VCaP (cell line): ENCODE measurements at regions not wholly inside any gene's neighbourhood (a gene's known extent, or its start where the extent isn't known, plus 50 kb on each side); places are given as distances from the start of the nearest gene placed in this dataset.

ENCODE experiments used
- H3K27ac ChIP-seq: fragments of 450-650 bp; 2 replicates; pipeline ENCODE4 v1.5.1; 2017
- CTCF ChIP-seq: fragments of 450-650 bp; conservative IDR thresholded peaks from 2 replicates; pipeline ENCODE4 v1.5.1; 2017; ENCODE audit warnings: mild to moderate bottlenecking, moderate library complexity

GRCh38 chr14:104435147-104436046 lies 144.2 kb upstream of the C14orf180 start:
- TF ChIP-seq CTCF, result no peak
- H3K27ac ChIP-seq, result peak overlapping the region; percentile 62

- no peak for TF ChIP-seq CTCF
- peak overlapping the region; percentile 62 for H3K27ac ChIP-seq
Measured at GRCh38 chr14:104436047-104436591, 143.4 kb upstream of the C14orf180 start.

- H3K27ac ChIP-seq, result peak overlapping the region; percentile 62
Measured at GRCh38 chr14:104436741-104437701, 142.5 kb upstream of the C14orf180 start.

GRCh38 chr14:104437703-104438102 lies 141.9 kb upstream of the C14orf180 start:
- no peak for TF ChIP-seq CTCF
- no peak overlapping the region; the same call in 1 of the 2 replicates for H3K27ac ChIP-seq

More at GRCh38 chr14:104436741-104437701, 142.5 kb upstream of the C14orf180 start:
- no peak for TF ChIP-seq CTCF

GRCh38 chr14:104438166-104438887 lies 141.2 kb upstream of the C14orf180 start:
- TF ChIP-seq CTCF, result no peak
- H3K27ac ChIP-seq, result no peak overlapping the region

GRCh38 chr14:104439625-104440024 lies 139.9 kb upstream of the C14orf180 start:
- H3K27ac ChIP-seq, result no peak overlapping the region
- TF ChIP-seq CTCF, result no peak
